DMS114 treated with DMSO at 0.1 percent for 48 hours (cell line): ENCODE measurements at regions not wholly inside any gene's neighbourhood (a gene's known extent, or its start where the extent isn't known, plus 50 kb on each side); places are given as distances from the start of the nearest gene placed in this dataset.
"Not testable (repeated sequence)": the region's sequence is repeated elsewhere in the genome, so short reads cannot be mapped to it uniquely, and the experiment has no call there.

Experiments
- DNase-seq: peaks from one replicate; lab custom pipeline; 2025; ENCODE audit not compliant: unreplicated experiment; lab: John Stamatoyannopoulos, UW

- DNase-seq: no peak
Measured at GRCh38 chr4:52370576-52370975, 288.5 kb downstream of the USP46 start.

- no peak for DNase-seq
Measured at GRCh38 chr4:52371841-52372240, 287.3 kb downstream of the USP46 start.

- DNase-seq: no peak
Measured at GRCh38 chr4:52372269-52372668, 286.8 kb downstream of the USP46 start.

- no peak for DNase-seq
Measured at GRCh38 chr4:52372747-52373146, 286.4 kb downstream of the USP46 start.

GRCh38 chr4:52373650-52374049 lies 285.5 kb downstream of the USP46 start:
- DNase-seq: no peak

- DNase-seq: no peak
Measured at GRCh38 chr4:52374877-52375276, 284.2 kb downstream of the USP46 start.

GRCh38 chr4:52376132-52376704 lies 282.9 kb downstream of the USP46 start:
- peak; percentile 23 for DNase-seq

GRCh38 chr4:52377563-52377962 lies 281.5 kb downstream of the USP46 start:
- DNase-seq: no peak

GRCh38 chr4:52407545-52407944 lies 251.6 kb downstream of the USP46 start:
- no peak for DNase-seq

GRCh38 chr4:52408032-52408431 lies 251.1 kb downstream of the USP46 start:
- DNase-seq: no peak

GRCh38 chr4:52408471-52408870 lies 250.6 kb downstream of the USP46 start:
- no peak for DNase-seq

- not testable (repeated sequence) for DNase-seq
Measured at GRCh38 chr4:52409766-52410165, 249.3 kb downstream of the USP46 start.

GRCh38 chr4:52410971-52411370 lies 248.1 kb downstream of the USP46 start:
- no peak for DNase-seq

- DNase-seq: no peak
Measured at GRCh38 chr4:52420330-52420729, 238.8 kb downstream of the USP46 start.

GRCh38 chr4:52421811-52422213 lies 237.3 kb downstream of the USP46 start:
- no peak for DNase-seq

- no peak for DNase-seq
Measured at GRCh38 chr4:52423967-52424366, 235.1 kb downstream of the USP46 start.

- DNase-seq: no peak
Measured at GRCh38 chr4:52425751-52426326, 233.3 kb downstream of the USP46 start.

- DNase-seq: no peak
Measured at GRCh38 chr4:52431410-52431809, 227.7 kb downstream of the USP46 start.

- no peak for DNase-seq
Measured at GRCh38 chr4:52431869-52432268, 227.2 kb downstream of the USP46 start.

GRCh38 chr4:52442524-52442923 lies 216.6 kb downstream of the USP46 start:
- DNase-seq: not testable (repeated sequence)

GRCh38 chr4:52472444-52472843 lies 186.7 kb downstream of the USP46 start:
- DNase-seq: no peak

- no peak for DNase-seq
Measured at GRCh38 chr4:52477191-52477780, 181.8 kb downstream of the USP46 start.
